IMR-90 (cell line): ENCODE measurements at regions not wholly inside any gene's neighbourhood (a gene's known extent, or its start where the extent isn't known, plus 50 kb on each side); places are given as distances from the start of the nearest gene placed in this dataset.

ENCODE experiments used
- CHD1 ChIP-seq: IDR thresholded peaks from 2 replicates; pipeline ENCODE4 v1.6.1; 2012; ENCODE audit warnings: low read depth, low read length, improper control_type of control experiment
- POLR2A ChIP-seq: IDR thresholded peaks from 2 replicates; pipeline ENCODE4 v1.6.1; 2012; ENCODE audit warnings: mild to moderate bottlenecking, low read depth, low read length
- RAD21 ChIP-seq: IDR thresholded peaks from 2 replicates; pipeline ENCODE4 v1.6.1; 2012; ENCODE audit warnings: low read length, improper control_type of control experiment
- TF ChIP-seq, protein P1 (sequence below): conservative IDR thresholded peaks from 2 replicates; pipeline ENCODE4 v1.5.1; 2012; ENCODE audit warnings: mild to moderate bottlenecking, low read depth, low read length, improper control_type of control experiment
- TF ChIP-seq, protein P2 (sequence below): fragments of 150-350 bp; IDR thresholded peaks from 2 replicates; pipeline ENCODE4 v1.6.1; 2017; ENCODE audit warnings: mild to moderate bottlenecking, antibody characterized with exemption, low read length, low read depth
- TF ChIP-seq, protein P3 (sequence below): fragments of 150-350 bp; IDR thresholded peaks from 2 replicates; pipeline ENCODE4 v1.6.1; 2016; ENCODE audit warnings: low read depth, mild to moderate bottlenecking, low read length, moderate library complexity, borderline replicate concordance

DNA sequence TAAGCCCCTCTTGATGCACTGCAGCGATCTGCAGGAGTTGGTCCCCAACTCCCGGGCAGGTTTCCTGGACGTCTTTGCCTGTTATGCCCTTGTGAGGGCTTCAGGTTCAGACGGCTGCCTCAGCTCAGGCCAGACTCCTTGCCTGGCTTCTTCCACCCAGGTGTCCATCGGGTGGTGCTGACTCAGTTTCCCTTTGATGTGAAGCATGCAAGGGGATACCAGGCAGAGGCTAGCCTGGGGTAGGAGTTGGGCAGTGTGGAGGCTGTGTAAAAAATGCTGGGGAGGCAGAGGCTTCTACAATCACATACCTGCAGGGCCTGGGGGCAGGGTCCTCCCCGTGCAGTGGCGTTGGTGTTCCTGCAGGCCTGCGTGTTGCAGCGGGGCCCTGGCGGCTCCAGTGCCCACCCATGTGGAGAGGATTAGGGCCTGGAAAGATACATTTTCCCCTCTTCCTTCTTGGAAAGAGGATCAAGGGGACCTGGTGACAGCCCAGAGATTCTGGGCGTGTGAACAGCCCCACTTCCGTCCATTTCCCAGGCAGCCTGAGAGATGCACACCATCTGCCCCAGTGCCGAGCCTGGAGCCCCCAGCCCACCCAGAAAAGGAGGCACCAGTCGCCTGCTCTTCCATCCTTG is 338.3 kb downstream of the DYSF start:
- TF ChIP-seq POLR2A (no peak), CHD1 (no peak), RAD21 (no peak)
- TF ChIP-seq, protein P1, sequence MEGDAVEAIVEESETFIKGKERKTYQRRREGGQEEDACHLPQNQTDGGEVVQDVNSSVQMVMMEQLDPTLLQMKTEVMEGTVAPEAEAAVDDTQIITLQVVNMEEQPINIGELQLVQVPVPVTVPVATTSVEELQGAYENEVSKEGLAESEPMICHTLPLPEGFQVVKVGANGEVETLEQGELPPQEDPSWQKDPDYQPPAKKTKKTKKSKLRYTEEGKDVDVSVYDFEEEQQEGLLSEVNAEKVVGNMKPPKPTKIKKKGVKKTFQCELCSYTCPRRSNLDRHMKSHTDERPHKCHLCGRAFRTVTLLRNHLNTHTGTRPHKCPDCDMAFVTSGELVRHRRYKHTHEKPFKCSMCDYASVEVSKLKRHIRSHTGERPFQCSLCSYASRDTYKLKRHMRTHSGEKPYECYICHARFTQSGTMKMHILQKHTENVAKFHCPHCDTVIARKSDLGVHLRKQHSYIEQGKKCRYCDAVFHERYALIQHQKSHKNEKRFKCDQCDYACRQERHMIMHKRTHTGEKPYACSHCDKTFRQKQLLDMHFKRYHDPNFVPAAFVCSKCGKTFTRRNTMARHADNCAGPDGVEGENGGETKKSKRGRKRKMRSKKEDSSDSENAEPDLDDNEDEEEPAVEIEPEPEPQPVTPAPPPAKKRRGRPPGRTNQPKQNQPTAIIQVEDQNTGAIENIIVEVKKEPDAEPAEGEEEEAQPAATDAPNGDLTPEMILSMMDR: no peak
- TF ChIP-seq, protein P2, sequence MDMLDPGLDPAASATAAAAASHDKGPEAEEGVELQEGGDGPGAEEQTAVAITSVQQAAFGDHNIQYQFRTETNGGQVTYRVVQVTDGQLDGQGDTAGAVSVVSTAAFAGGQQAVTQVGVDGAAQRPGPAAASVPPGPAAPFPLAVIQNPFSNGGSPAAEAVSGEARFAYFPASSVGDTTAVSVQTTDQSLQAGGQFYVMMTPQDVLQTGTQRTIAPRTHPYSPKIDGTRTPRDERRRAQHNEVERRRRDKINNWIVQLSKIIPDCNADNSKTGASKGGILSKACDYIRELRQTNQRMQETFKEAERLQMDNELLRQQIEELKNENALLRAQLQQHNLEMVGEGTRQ: no peak
- TF ChIP-seq, protein P3, sequence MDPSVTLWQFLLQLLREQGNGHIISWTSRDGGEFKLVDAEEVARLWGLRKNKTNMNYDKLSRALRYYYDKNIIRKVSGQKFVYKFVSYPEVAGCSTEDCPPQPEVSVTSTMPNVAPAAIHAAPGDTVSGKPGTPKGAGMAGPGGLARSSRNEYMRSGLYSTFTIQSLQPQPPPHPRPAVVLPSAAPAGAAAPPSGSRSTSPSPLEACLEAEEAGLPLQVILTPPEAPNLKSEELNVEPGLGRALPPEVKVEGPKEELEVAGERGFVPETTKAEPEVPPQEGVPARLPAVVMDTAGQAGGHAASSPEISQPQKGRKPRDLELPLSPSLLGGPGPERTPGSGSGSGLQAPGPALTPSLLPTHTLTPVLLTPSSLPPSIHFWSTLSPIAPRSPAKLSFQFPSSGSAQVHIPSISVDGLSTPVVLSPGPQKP: no peak
